ENCODE measurements at regions not wholly inside any gene's neighbourhood (a gene's known extent, or its start where the extent isn't known, plus 50 kb on each side); places are given as distances from the start of the nearest gene placed in this dataset.

GRCh38 chr3:30248423-30248822, 358.0 kb upstream of the TGFBR2 start:
- no peak for TF ChIP-seq POLR2AphosphoS5 (IDR thresholded peaks at IDR 0.05)
- TF ChIP-seq, protein P1, sequence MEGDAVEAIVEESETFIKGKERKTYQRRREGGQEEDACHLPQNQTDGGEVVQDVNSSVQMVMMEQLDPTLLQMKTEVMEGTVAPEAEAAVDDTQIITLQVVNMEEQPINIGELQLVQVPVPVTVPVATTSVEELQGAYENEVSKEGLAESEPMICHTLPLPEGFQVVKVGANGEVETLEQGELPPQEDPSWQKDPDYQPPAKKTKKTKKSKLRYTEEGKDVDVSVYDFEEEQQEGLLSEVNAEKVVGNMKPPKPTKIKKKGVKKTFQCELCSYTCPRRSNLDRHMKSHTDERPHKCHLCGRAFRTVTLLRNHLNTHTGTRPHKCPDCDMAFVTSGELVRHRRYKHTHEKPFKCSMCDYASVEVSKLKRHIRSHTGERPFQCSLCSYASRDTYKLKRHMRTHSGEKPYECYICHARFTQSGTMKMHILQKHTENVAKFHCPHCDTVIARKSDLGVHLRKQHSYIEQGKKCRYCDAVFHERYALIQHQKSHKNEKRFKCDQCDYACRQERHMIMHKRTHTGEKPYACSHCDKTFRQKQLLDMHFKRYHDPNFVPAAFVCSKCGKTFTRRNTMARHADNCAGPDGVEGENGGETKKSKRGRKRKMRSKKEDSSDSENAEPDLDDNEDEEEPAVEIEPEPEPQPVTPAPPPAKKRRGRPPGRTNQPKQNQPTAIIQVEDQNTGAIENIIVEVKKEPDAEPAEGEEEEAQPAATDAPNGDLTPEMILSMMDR (IDR thresholded peaks at IDR 0.05): no peak
- no peak for TF ChIP-seq POLR2A (IDR thresholded peaks at IDR 0.05)
